ENCODE measurements at regions not wholly inside any gene's neighbourhood (a gene's known extent, or its start where the extent isn't known, plus 50 kb on each side); places are given as distances from the start of the nearest gene placed in this dataset.
"Not testable (repeated sequence)": the region's sequence is repeated elsewhere in the genome, so short reads cannot be mapped to it uniquely, and the experiment has no call there.

- H3K36me3 ChIP-seq (ENCODE audit: control insufficient read depth, insufficient read depth, low read length): no peaks in the 10 kb centered on the region
- H3K27me3 ChIP-seq (replicated peaks; ENCODE audit: control insufficient read depth, insufficient read depth, low read length): no peaks in the 10 kb centered on the region
- no peak for TF ChIP-seq CTCF (IDR thresholded peaks at IDR 0.05; ENCODE audit: insufficient read depth, low read length, poor library complexity, severe bottlenecking)
- no peak for DNase-seq (ENCODE audit: extremely low read depth, insufficient read length)
- no peak overlapping the region for H3K4me3 ChIP-seq (replicated peaks; ENCODE audit: low read depth, low read length)
These were observed 300.0 kb downstream of the SH3GL2 start for GRCh38 chr9:17878810-17879370.

DNA sequence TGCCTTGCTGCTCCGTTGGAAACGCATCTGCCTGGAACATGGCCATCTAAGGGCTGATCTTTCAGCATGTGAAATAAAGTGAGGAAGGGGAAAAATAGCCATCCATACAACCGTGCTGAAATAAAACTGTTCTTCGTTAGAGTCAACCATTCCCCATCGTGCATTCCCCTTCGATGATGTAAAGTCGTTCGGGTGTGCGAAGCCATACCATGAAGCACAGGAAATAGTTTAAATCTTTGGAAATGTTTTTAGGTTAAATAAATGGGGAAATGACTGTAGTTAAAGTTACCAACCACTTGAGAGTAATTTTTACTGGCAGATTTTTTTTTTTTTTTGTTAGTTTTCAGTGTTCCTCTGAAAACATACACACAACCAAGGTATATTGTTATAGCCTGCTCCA, 302.5 kb downstream of the SH3GL2 start:
- no peak for TF ChIP-seq CTCF (IDR thresholded peaks at IDR 0.05; ENCODE audit: insufficient read depth, low read length, poor library complexity, severe bottlenecking)
- no peaks in the 10 kb centered on the region for H3K27me3 ChIP-seq (replicated peaks; ENCODE audit: control insufficient read depth, insufficient read depth, low read length)
- H3K4me3 ChIP-seq (replicated peaks; ENCODE audit: low read depth, low read length): no peak overlapping the region
- H3K36me3 ChIP-seq (ENCODE audit: control insufficient read depth, insufficient read depth, low read length): no peaks in the 10 kb centered on the region
- DNase-seq (ENCODE audit: extremely low read depth, insufficient read length): no peak

- DNase-seq (ENCODE audit: extremely low read depth, insufficient read length): no peak
- Histone ChIP-seq H3K36me3 (ENCODE audit: control insufficient read depth, insufficient read depth, low read length) (no peaks in the 10 kb centered on the region), H3K4me3 (replicated peaks; ENCODE audit: low read depth, low read length) (no peak overlapping the region), H3K27me3 (replicated peaks; ENCODE audit: control insufficient read depth, insufficient read depth, low read length) (no peaks in the 10 kb centered on the region)
- TF ChIP-seq CTCF (IDR thresholded peaks at IDR 0.05; ENCODE audit: insufficient read depth, low read length, poor library complexity, severe bottlenecking): no peak
These were observed 304.1 kb downstream of the SH3GL2 start for GRCh38 chr9:17882688-17883594.

GRCh38 chr9:17888066-17888465, 309.2 kb downstream of the SH3GL2 start:
- Histone ChIP-seq H3K27me3 (replicated peaks; ENCODE audit: control insufficient read depth, insufficient read depth, low read length) (no peaks in the 10 kb centered on the region), H3K4me3 (replicated peaks; ENCODE audit: low read depth, low read length) (no peak overlapping the region), H3K36me3 (ENCODE audit: control insufficient read depth, insufficient read depth, low read length) (no peaks in the 10 kb centered on the region)
- no peak for DNase-seq (ENCODE audit: extremely low read depth, insufficient read length)
- no peak for TF ChIP-seq CTCF (IDR thresholded peaks at IDR 0.05; ENCODE audit: insufficient read depth, low read length, poor library complexity, severe bottlenecking)

DNA sequence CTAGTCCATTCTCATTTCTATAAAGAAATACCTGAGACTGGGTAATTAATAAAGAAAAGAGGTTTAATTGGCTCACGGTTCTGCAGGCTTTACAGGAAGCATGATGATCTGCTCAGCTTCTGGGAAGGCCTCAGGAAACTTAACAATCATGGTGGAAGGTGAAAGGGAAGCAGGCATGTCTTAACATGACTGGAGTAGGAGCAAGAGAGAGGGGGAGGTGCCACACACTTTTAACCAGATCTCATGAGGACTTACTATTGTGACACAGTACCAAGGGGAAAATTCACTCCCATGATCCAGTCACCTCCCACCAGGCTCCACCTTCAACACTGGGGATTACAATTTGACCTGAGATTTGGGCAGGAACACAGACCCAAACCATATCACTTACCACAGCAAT, 310.1 kb downstream of the SH3GL2 start:
- not testable (repeated sequence) for DNase-seq (ENCODE audit: extremely low read depth, insufficient read length)

GRCh38 chr9:17894501-17895160, 315.8 kb downstream of the SH3GL2 start:
- Histone ChIP-seq H3K4me3 (replicated peaks; ENCODE audit: low read depth, low read length) (no peak overlapping the region), H3K27me3 (replicated peaks; ENCODE audit: control insufficient read depth, insufficient read depth, low read length) (no peaks in the 10 kb centered on the region), H3K36me3 (ENCODE audit: control insufficient read depth, insufficient read depth, low read length) (no peaks in the 10 kb centered on the region)
- no peak for DNase-seq (ENCODE audit: extremely low read depth, insufficient read length)
- no peak for TF ChIP-seq CTCF (IDR thresholded peaks at IDR 0.05; ENCODE audit: insufficient read depth, low read length, poor library complexity, severe bottlenecking)

More for the DNA sequence above, 310.1 kb downstream of the SH3GL2 start:
- H3K27me3 ChIP-seq (replicated peaks; ENCODE audit: control insufficient read depth, insufficient read depth, low read length); H3K4me3 ChIP-seq (replicated peaks; ENCODE audit: low read depth, low read length); H3K36me3 ChIP-seq (ENCODE audit: control insufficient read depth, insufficient read depth, low read length): not testable (repeated sequence)

Data from GM06990 (cell line).